ENCODE measurements at regions not wholly inside any gene's neighbourhood (a gene's known extent, or its start where the extent isn't known, plus 50 kb on each side); places are given as distances from the start of the nearest gene placed in this dataset.
"Not testable (repeated sequence)": the region's sequence is repeated elsewhere in the genome, so short reads cannot be mapped to it uniquely, and the experiment has no call there.

- dilution Hi-C loops (cut with MboI; ENCODE audit: extremely low pct_ligation_motif_present, low sequenced_read_pairs), result no loop called here
- H3K4me2 ChIP-seq (ENCODE audit: control insufficient read depth, extremely low read depth, insufficient read depth, low read depth, low read length), result no peak overlapping the region
- FAIRE-seq, result no peak
These were observed 204.6 kb downstream of the ANKRD7 start for GRCh38 chr7:118429141-118429540.

GRCh38 chr7:118436663-118437062 is 212.2 kb downstream of the ANKRD7 start:
- H3K27me3 ChIP-seq (ENCODE audit: control insufficient read depth, extremely low read depth, insufficient read depth, low read length), result no peaks in the 10 kb centered on the region
- H3K79me2 ChIP-seq (ENCODE audit: control insufficient read depth, insufficient read depth, low read length), result no peaks in the 10 kb centered on the region
- no peak for DNase-seq (ENCODE audit: low read depth, low spot score)
- H3K4me2 ChIP-seq (ENCODE audit: control insufficient read depth, extremely low read depth, insufficient read depth, low read depth, low read length), result no peak overlapping the region
- H3K4me3 ChIP-seq (ENCODE audit: control insufficient read depth in 2 of 3, extremely low read depth in 1 of 3, insufficient read depth in 2 of 3, low read depth in 1 of 3, low read length in 3 of 3), result no peak overlapping the region
- dilution Hi-C loops (cut with MboI; ENCODE audit: extremely low pct_ligation_motif_present, low sequenced_read_pairs), result no loop called here
- H3K4me1 ChIP-seq (ENCODE audit: control insufficient read depth, extremely low read depth, insufficient read depth, low read length), result no peaks in the 10 kb centered on the region
- TF ChIP-seq EZH2 (IDR thresholded peaks at IDR 0.05; ENCODE audit: low read length), result no peak
- TF ChIP-seq CTCF (optimal IDR thresholded peaks at IDR 0.05 in 1 of 3, IDR thresholded peaks at IDR 0.05 in 1 of 3, conservative IDR thresholded peaks at IDR 0.05 in 1 of 3; ENCODE audit: extremely low read depth in 1 of 3, insufficient read depth in 2 of 3, low read length in 3 of 3), result no peak
- H3K36me3 ChIP-seq (ENCODE audit: control insufficient read depth in 2 of 2, extremely low read depth in 1 of 2, insufficient read depth in 2 of 2, low read length in 2 of 2), result no peaks in the 10 kb centered on the region
- H3K27ac ChIP-seq (ENCODE audit: control insufficient read depth, insufficient read depth, low read length), result no peak overlapping the region
- no peaks in the 10 kb centered on the region for H4K20me1 ChIP-seq (ENCODE audit: control insufficient read depth, extremely low read depth, insufficient read depth, low read length)
- H2AFZ ChIP-seq (ENCODE audit: control insufficient read depth, low read length), result no peak overlapping the region
- no peaks in the 10 kb centered on the region for H3K9me3 ChIP-seq (ENCODE audit: control insufficient read depth, low read depth, low read length)
- no peaks in the 10 kb centered on the region for H3K9me1 ChIP-seq (ENCODE audit: control insufficient read depth, extremely low read depth, insufficient read depth, low read length)
- FAIRE-seq, result no peak
- H3K9ac ChIP-seq (ENCODE audit: control insufficient read depth, extremely low read depth, insufficient read depth, low read length), result no peak overlapping the region

More at GRCh38 chr7:118429141-118429540, 204.6 kb downstream of the ANKRD7 start:
- TF ChIP-seq EZH2 (IDR thresholded peaks at IDR 0.05; ENCODE audit: low read length), result no peak
- TF ChIP-seq CTCF (optimal IDR thresholded peaks at IDR 0.05 in 1 of 3, IDR thresholded peaks at IDR 0.05 in 1 of 3, conservative IDR thresholded peaks at IDR 0.05 in 1 of 3; ENCODE audit: extremely low read depth in 1 of 3, insufficient read depth in 2 of 3, low read length in 3 of 3), result no peak
- DNase-seq (ENCODE audit: low read depth, low spot score), result no peak
- no peaks in the 10 kb centered on the region for H3K4me1 ChIP-seq (ENCODE audit: control insufficient read depth, extremely low read depth, insufficient read depth, low read length)
- H3K4me3 ChIP-seq (ENCODE audit: control insufficient read depth in 2 of 3, extremely low read depth in 1 of 3, insufficient read depth in 2 of 3, low read depth in 1 of 3, low read length in 3 of 3), result no peak overlapping the region
- H3K9me3 ChIP-seq (ENCODE audit: control insufficient read depth, low read depth, low read length), result no peaks in the 10 kb centered on the region
- no peaks in the 10 kb centered on the region for H3K36me3 ChIP-seq (ENCODE audit: control insufficient read depth in 2 of 2, extremely low read depth in 1 of 2, insufficient read depth in 2 of 2, low read length in 2 of 2)
- no peak overlapping the region for H2AFZ ChIP-seq (ENCODE audit: control insufficient read depth, low read length)
- H3K9ac ChIP-seq (ENCODE audit: control insufficient read depth, extremely low read depth, insufficient read depth, low read length), result no peak overlapping the region
- H3K27me3 ChIP-seq (ENCODE audit: control insufficient read depth, extremely low read depth, insufficient read depth, low read length), result no peaks in the 10 kb centered on the region
- no peaks in the 10 kb centered on the region for H3K9me1 ChIP-seq (ENCODE audit: control insufficient read depth, extremely low read depth, insufficient read depth, low read length)
- no peaks in the 10 kb centered on the region for H3K79me2 ChIP-seq (ENCODE audit: control insufficient read depth, insufficient read depth, low read length)
- no peak overlapping the region for H3K27ac ChIP-seq (ENCODE audit: control insufficient read depth, insufficient read depth, low read length)
- no peaks in the 10 kb centered on the region for H4K20me1 ChIP-seq (ENCODE audit: control insufficient read depth, extremely low read depth, insufficient read depth, low read length)

DNA sequence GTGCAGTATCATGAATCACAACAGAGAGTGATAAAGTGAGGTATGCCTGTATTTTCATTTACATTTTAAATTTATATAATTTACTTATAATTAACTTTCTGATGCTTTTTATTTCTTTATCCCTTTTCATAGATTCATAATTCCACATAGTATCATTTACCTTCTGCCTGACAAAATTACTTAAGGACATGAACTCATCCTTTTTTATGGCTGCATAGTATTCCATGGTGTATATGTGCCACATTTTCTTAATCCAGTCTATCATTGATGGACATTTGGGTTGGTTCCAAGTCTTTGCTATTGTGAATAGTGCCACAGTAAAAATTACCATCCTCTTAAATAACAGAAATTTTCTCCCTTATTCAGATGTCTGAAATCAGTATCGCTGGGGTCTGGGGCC is 224.5 kb downstream of the ANKRD7 start:
- H3K79me2 ChIP-seq (ENCODE audit: control insufficient read depth, insufficient read depth, low read length); FAIRE-seq; H4K20me1 ChIP-seq (ENCODE audit: control insufficient read depth, extremely low read depth, insufficient read depth, low read length); H2AFZ ChIP-seq (ENCODE audit: control insufficient read depth, low read length); H3K9me3 ChIP-seq (ENCODE audit: control insufficient read depth, low read depth, low read length); H3K36me3 ChIP-seq (ENCODE audit: control insufficient read depth in 2 of 2, extremely low read depth in 1 of 2, insufficient read depth in 2 of 2, low read length in 2 of 2); H3K27me3 ChIP-seq (ENCODE audit: control insufficient read depth, extremely low read depth, insufficient read depth, low read length); H3K9me1 ChIP-seq (ENCODE audit: control insufficient read depth, extremely low read depth, insufficient read depth, low read length); H3K27ac ChIP-seq (ENCODE audit: control insufficient read depth, insufficient read depth, low read length); DNase-seq (ENCODE audit: low read depth, low spot score); H3K9ac ChIP-seq (ENCODE audit: control insufficient read depth, extremely low read depth, insufficient read depth, low read length); H3K4me2 ChIP-seq (ENCODE audit: control insufficient read depth, extremely low read depth, insufficient read depth, low read depth, low read length); dilution Hi-C loops (cut with MboI; ENCODE audit: extremely low pct_ligation_motif_present, low sequenced_read_pairs); H3K4me3 ChIP-seq (ENCODE audit: control insufficient read depth in 2 of 3, extremely low read depth in 1 of 3, insufficient read depth in 2 of 3, low read depth in 1 of 3, low read length in 3 of 3); H3K4me1 ChIP-seq (ENCODE audit: control insufficient read depth, extremely low read depth, insufficient read depth, low read length): not testable (repeated sequence)

Data from keratinocyte (primary cell).